HTR-8/SVneo (cell line): ENCODE measurements at regions not wholly inside any gene's neighbourhood (a gene's known extent, or its start where the extent isn't known, plus 50 kb on each side); places are given as distances from the start of the nearest gene placed in this dataset.

Source experiments
- DNase-seq: peaks from one replicate; pipeline ENCODE4 v3.0.0; 2011; ENCODE audit warnings: low spot score, mixed read lengths; ENCODE audit not compliant: insufficient read length
- FAIRE-seq: peaks from 2 replicates; lab custom pipeline; 2011; peaks lifted over from hg19 to GRCh38; lab: Jason Lieb, UNC

- DNase-seq (no peak), FAIRE-seq (no peak)
Observed at GRCh38 chr2:125041846-125042245, 1016.8 kb downstream of the CNTNAP5 start.

GRCh38 chr2:125042727-125043126, 1017.6 kb downstream of the CNTNAP5 start:
- DNase-seq (no peak), FAIRE-seq (no peak)

- no peak for FAIRE-seq
- no peak for DNase-seq
Observed at GRCh38 chr2:125070726-125071505, 1045.8 kb downstream of the CNTNAP5 start.

GRCh38 chr2:125073440-125073839, 1048.4 kb downstream of the CNTNAP5 start:
- FAIRE-seq (no peak), DNase-seq (no peak)

- no peak for DNase-seq
- FAIRE-seq, result no peak
Observed at GRCh38 chr2:125085904-125086303, 1060.8 kb downstream of the CNTNAP5 start.

GRCh38 chr2:125086313-125087184, 1061.5 kb downstream of the CNTNAP5 start:
- FAIRE-seq (no peak), DNase-seq (no peak)

- DNase-seq (no peak), FAIRE-seq (no peak)
Observed at GRCh38 chr2:125092276-125093009, 1067.4 kb downstream of the CNTNAP5 start.

- FAIRE-seq, result no peak
Observed at GRCh38 chr2:125095826-125096225, 1070.7 kb downstream of the CNTNAP5 start.

GRCh38 chr2:125106710-125107109, 1081.6 kb downstream of the CNTNAP5 start:
- FAIRE-seq, result no peak
- DNase-seq, result no peak

More at GRCh38 chr2:125095826-125096225, 1070.7 kb downstream of the CNTNAP5 start:
- no peak for DNase-seq

GRCh38 chr2:125107446-125107845, 1082.4 kb downstream of the CNTNAP5 start:
- no peak for FAIRE-seq
- no peak for DNase-seq

GRCh38 chr2:125108251-125108650, 1083.2 kb downstream of the CNTNAP5 start:
- no peak for FAIRE-seq

GRCh38 chr2:125125902-125126301, 1100.8 kb downstream of the CNTNAP5 start:
- no peak for DNase-seq
- no peak for FAIRE-seq

More at GRCh38 chr2:125108251-125108650, 1083.2 kb downstream of the CNTNAP5 start:
- no peak for DNase-seq

- FAIRE-seq, result no peak
- DNase-seq, result no peak
Observed at GRCh38 chr2:125160947-125161346, 1135.9 kb downstream of the CNTNAP5 start.

- DNase-seq (no peak), FAIRE-seq (no peak)
Observed at GRCh38 chr2:125167152-125167551, 1142.1 kb downstream of the CNTNAP5 start.

GRCh38 chr2:125167820-125168219, 1142.7 kb downstream of the CNTNAP5 start:
- FAIRE-seq, result no peak
- DNase-seq, result no peak

GRCh38 chr2:125168442-125168841, 1143.4 kb downstream of the CNTNAP5 start:
- FAIRE-seq (no peak), DNase-seq (no peak)

- DNase-seq, result no peak
- no peak for FAIRE-seq
Observed at GRCh38 chr2:125169022-125169763, 1144.1 kb downstream of the CNTNAP5 start.

GRCh38 chr2:125169764-125170146, 1144.7 kb downstream of the CNTNAP5 start:
- no peak for FAIRE-seq

GRCh38 chr2:125172181-125172580, 1147.1 kb downstream of the CNTNAP5 start:
- DNase-seq, result no peak
- FAIRE-seq, result no peak

More at GRCh38 chr2:125169764-125170146, 1144.7 kb downstream of the CNTNAP5 start:
- DNase-seq, result no peak

GRCh38 chr2:125175415-125175814, 1150.3 kb downstream of the CNTNAP5 start:
- DNase-seq (no peak), FAIRE-seq (no peak)
